Hepatocyte (in vitro differentiated cells): ENCODE measurements at regions not wholly inside any gene's neighbourhood (a gene's known extent, or its start where the extent isn't known, plus 50 kb on each side); places are given as distances from the start of the nearest gene placed in this dataset.

Experiments used
- CTCF ChIP-seq: fragments of 200-600 bp; sonication (generic); IDR thresholded peaks from 2 replicates; pipeline ENCODE4 v1.5.1; 2016; ENCODE audit warnings: antibody characterized with exemption, mild to moderate bottlenecking; ENCODE audit not compliant: poor library complexity
- EZH2phosphoT487 ChIP-seq: fragments of 200-600 bp; sonication (generic); IDR thresholded peaks from one replicate; pipeline ENCODE4 v1.6.1; 2018; ENCODE audit warnings: antibody characterized with exemption, mild to moderate bottlenecking, low read depth, moderate library complexity; ENCODE audit not compliant: unreplicated experiment, severe bottlenecking

GRCh38 chr4:159770401-159770800, 667.5 kb downstream of the RAPGEF2 start:
- TF ChIP-seq CTCF (no peak), EZH2phosphoT487 (no peak)
